ENCODE measurements at regions not wholly inside any gene's neighbourhood (a gene's known extent, or its start where the extent isn't known, plus 50 kb on each side); places are given as distances from the start of the nearest gene placed in this dataset.

GRCh38 chr14:34251662-34252061 is 210.4 kb downstream of the SPTSSA start:
- H3K36me3 ChIP-seq (ENCODE audit: low read depth) = no peaks in the 10 kb centered on the region
- no peaks in the 10 kb centered on the region for H3K9me3 ChIP-seq
- H3K4me1 ChIP-seq (ENCODE audit: low read depth) = peaks cover 5% of the 10 kb centered on the region
- DNase-seq = no peak
- TF ChIP-seq, protein P1, sequence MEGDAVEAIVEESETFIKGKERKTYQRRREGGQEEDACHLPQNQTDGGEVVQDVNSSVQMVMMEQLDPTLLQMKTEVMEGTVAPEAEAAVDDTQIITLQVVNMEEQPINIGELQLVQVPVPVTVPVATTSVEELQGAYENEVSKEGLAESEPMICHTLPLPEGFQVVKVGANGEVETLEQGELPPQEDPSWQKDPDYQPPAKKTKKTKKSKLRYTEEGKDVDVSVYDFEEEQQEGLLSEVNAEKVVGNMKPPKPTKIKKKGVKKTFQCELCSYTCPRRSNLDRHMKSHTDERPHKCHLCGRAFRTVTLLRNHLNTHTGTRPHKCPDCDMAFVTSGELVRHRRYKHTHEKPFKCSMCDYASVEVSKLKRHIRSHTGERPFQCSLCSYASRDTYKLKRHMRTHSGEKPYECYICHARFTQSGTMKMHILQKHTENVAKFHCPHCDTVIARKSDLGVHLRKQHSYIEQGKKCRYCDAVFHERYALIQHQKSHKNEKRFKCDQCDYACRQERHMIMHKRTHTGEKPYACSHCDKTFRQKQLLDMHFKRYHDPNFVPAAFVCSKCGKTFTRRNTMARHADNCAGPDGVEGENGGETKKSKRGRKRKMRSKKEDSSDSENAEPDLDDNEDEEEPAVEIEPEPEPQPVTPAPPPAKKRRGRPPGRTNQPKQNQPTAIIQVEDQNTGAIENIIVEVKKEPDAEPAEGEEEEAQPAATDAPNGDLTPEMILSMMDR (IDR thresholded peaks at IDR 0.05) = no peak
- intact Hi-C loops (cut with DNase I, micrococcal nuclease) = no loop called here
- no peak overlapping the region for H3K4me3 ChIP-seq
- ATAC-seq = no peak

GRCh38 chr14:34250959-34251358 is 211.1 kb downstream of the SPTSSA start:
- intact Hi-C loops (cut with DNase I, micrococcal nuclease) = no loop called here
- Histone ChIP-seq H3K36me3 (ENCODE audit: low read depth) (no peaks in the 10 kb centered on the region), H3K9me3 (no peaks in the 10 kb centered on the region), H3K4me3 (no peak overlapping the region), H3K4me1 (ENCODE audit: low read depth) (peaks cover 5% of the 10 kb centered on the region)
- ATAC-seq (no peak), DNase-seq (no peak)
- TF ChIP-seq, protein P1 (IDR thresholded peaks at IDR 0.05) = no peak

DNA sequence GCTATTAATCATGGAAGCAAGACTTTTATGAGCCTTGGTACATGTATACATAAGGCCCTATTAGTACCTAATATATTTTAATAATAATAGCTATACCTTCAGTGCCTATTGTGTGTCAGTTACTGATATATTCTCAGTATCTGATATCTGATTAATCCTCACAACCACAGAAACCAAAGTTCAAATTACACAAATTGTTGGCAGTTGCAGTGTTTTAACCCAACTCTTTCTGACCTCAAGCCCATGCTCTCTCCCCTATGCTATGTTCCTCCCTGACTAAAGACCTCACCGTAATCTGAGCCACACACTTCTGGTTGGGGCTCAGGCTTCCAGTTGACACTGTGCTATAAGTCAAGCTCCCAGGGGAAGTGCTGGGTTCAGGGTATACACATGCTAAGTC is 214.4 kb downstream of the SPTSSA start:
- TF ChIP-seq, protein P1 (IDR thresholded peaks at IDR 0.05) = no peak
- ATAC-seq (no peak), DNase-seq (no peak)
- Histone ChIP-seq H3K4me1 (ENCODE audit: low read depth) (no peaks in the 10 kb centered on the region), H3K36me3 (ENCODE audit: low read depth) (no peaks in the 10 kb centered on the region), H3K4me3 (no peak overlapping the region), H3K9me3 (no peaks in the 10 kb centered on the region)
- intact Hi-C loops (cut with DNase I, micrococcal nuclease) = no loop called here

DNA sequence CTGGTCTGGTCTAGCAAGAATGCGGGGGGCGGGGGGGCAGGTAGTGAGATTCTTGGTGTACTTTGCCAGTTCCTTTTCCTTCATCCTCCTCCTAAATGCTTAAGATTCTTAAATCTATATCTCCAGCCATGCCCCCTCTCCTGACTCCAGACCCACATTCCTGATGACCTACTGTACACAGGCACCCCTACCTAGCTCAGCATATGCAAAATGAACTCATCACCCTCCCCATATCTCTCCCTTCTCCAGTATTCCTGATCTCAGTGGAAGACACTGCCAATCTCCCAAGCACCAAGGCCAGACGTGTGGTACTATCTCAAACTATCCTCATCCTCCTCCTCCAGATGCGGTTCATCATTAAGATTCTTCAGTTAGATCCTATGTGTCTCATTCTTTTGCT is 215.8 kb downstream of the SPTSSA start:
- Histone ChIP-seq H3K9me3 (no peaks in the 10 kb centered on the region), H3K36me3 (ENCODE audit: low read depth) (no peaks in the 10 kb centered on the region), H3K4me3 (no peak overlapping the region), H3K4me1 (ENCODE audit: low read depth) (no peaks in the 10 kb centered on the region)
- ATAC-seq (no peak), DNase-seq (no peak)
- TF ChIP-seq, protein P1 (IDR thresholded peaks at IDR 0.05) = no peak
- intact Hi-C loops (cut with DNase I, micrococcal nuclease) = no loop called here

- H3K4me1 ChIP-seq (ENCODE audit: low read depth) = no peaks in the 10 kb centered on the region
- intact Hi-C loops (cut with DNase I, micrococcal nuclease) = no loop called here
- ATAC-seq = peak; percentile 66
- no peaks in the 10 kb centered on the region for H3K36me3 ChIP-seq (ENCODE audit: low read depth)
- H3K4me3 ChIP-seq = no peak overlapping the region
- no peaks in the 10 kb centered on the region for H3K9me3 ChIP-seq
- TF ChIP-seq, protein P1 (IDR thresholded peaks at IDR 0.05) = no peak
- DNase-seq = no peak
These were observed 218.6 kb downstream of the SPTSSA start for GRCh38 chr14:34243401-34243800.

DNA sequence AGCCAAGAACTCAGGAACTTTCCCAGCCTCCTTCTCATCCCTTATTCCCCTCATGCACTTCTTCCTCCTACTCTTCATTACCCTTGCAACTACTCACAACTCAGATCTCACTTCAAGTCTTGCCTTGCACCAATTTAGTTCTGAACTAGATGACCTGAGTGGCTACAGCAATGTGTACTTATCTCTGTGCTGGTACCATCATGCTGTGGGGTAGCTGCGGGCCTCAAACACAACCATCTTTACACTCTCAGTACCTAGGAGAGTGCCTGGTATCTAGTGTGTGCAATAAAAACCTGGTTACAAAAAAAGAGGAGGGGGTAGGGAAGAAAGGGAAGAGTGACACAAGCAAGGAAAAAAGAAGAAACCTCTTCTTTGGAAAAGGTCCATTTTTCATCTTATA is 219.0 kb downstream of the SPTSSA start:
- ATAC-seq = no peak
- Histone ChIP-seq H3K36me3 (ENCODE audit: low read depth) (no peaks in the 10 kb centered on the region), H3K4me1 (ENCODE audit: low read depth) (no peaks in the 10 kb centered on the region), H3K9me3 (no peaks in the 10 kb centered on the region), H3K4me3 (no peak overlapping the region)
- TF ChIP-seq, protein P1 (IDR thresholded peaks at IDR 0.05) = no peak
- no peak for DNase-seq
- intact Hi-C loops (cut with DNase I, micrococcal nuclease) = no loop called here
